ENCODE measurements at regions not wholly inside any gene's neighbourhood (a gene's known extent, or its start where the extent isn't known, plus 50 kb on each side); places are given as distances from the start of the nearest gene placed in this dataset.

DNA sequence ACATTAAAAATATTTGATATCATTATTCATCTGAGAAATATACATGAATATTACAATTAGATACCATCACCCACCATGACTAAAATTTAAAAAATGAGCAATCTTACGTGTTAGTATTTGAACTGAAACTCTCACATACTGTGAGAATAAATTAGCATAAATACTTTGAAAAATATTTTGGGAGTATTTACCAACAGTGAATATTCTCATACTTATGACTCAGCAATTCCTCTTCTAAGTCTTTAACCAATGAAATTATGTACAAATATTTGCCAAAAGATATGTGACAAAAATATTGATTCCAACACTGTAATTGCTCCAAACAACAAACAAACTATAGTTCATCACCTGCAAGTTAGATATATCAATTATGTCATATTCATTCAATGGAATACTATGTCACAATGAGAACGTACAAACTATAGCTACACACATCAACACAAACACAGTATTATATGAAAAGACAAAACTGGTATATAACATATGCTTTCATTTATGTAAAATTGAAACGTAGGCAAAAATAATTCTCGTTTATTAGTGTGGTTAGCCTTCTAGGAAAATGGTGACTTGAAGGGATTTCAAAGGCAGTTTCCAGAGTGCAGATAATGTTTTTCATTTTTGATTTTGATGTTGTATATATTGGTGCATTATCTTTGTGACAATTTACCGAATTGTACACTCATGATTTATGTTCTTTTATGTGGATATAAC lies 742.2 kb downstream of the SLC16A7 start:
- TF ChIP-seq, protein P1, sequence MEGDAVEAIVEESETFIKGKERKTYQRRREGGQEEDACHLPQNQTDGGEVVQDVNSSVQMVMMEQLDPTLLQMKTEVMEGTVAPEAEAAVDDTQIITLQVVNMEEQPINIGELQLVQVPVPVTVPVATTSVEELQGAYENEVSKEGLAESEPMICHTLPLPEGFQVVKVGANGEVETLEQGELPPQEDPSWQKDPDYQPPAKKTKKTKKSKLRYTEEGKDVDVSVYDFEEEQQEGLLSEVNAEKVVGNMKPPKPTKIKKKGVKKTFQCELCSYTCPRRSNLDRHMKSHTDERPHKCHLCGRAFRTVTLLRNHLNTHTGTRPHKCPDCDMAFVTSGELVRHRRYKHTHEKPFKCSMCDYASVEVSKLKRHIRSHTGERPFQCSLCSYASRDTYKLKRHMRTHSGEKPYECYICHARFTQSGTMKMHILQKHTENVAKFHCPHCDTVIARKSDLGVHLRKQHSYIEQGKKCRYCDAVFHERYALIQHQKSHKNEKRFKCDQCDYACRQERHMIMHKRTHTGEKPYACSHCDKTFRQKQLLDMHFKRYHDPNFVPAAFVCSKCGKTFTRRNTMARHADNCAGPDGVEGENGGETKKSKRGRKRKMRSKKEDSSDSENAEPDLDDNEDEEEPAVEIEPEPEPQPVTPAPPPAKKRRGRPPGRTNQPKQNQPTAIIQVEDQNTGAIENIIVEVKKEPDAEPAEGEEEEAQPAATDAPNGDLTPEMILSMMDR (conservative IDR thresholded peaks at IDR 0.05) = no peak
- TF ChIP-seq EZH2 (IDR thresholded peaks at IDR 0.05; ENCODE audit: low read depth) = no peak
